ENCODE measurements at regions not wholly inside any gene's neighbourhood (a gene's known extent, or its start where the extent isn't known, plus 50 kb on each side); places are given as distances from the start of the nearest gene placed in this dataset.
A peak's percentile ranks its signal among the peaks of the same experiment; 100 is the strongest.
"Not testable (repeated sequence)": the region's sequence is repeated elsewhere in the genome, so short reads cannot be mapped to it uniquely, and the experiment has no call there.

DNA sequence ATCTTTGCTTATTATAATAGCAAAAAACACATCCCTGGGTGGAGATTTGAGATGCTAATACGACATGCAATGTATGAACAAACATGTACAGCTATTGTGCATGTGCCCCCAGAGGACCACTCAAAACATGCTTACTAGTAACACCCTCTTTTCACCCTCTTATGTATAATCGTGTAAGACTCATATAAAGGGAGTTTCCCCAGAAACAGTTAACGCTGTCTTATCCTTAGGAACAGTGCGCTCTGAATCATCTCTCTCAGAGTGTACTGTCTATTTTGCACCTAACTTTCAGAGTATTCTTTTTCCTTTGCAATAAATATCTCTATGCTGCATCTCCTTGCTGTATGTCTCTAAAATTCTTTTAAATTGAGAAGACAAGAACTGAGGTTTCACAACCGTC, 2604.0 kb downstream of the PCDH9 start:
- no peak for DNase-seq

GRCh38 chr13:64617231-64617630, 2612.9 kb downstream of the PCDH9 start:
- DNase-seq, result no peak

DNA sequence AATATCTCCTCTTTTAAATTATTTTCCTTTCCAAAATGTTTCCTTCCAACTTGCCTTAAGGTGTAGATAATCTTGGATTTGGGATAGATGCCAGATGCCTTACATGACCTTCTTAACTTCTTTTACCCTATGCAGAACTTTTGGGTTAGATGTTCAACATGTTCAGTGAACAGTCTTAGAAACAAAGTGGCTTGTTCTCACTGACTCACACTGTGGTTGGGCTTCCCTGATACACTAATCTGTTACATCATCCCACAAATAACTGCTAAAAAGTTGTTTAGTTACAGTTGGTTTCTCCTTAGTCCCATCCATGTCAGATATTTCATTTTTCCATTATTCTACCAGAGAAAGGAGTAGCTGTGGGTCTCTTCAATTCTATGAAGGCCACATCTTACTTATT, 2638.2 kb downstream of the PCDH9 start:
- DNase-seq, result no peak

DNA sequence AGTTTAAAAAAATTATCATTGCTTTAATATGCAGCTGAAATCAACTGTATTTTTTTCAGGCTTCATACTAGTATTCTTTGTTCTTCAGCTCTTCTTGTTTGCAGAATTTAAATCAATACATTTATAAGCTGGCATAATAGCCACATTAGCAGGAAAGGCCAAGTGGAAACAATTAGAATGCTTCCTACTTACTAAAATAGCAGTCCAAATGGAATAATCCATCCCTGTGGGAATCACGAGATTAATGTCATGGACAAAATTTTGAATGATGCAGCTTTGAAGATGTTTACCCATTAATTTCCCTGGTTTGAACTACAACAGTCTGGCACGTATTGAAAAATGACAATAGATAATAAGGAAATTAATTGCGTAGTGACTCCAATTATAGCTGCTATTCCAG, 2650.8 kb downstream of the PCDH9 start:
- no peak for DNase-seq

GRCh38 chr13:64568748-64569147, 2661.4 kb downstream of the PCDH9 start:
- DNase-seq, result no peak

DNA sequence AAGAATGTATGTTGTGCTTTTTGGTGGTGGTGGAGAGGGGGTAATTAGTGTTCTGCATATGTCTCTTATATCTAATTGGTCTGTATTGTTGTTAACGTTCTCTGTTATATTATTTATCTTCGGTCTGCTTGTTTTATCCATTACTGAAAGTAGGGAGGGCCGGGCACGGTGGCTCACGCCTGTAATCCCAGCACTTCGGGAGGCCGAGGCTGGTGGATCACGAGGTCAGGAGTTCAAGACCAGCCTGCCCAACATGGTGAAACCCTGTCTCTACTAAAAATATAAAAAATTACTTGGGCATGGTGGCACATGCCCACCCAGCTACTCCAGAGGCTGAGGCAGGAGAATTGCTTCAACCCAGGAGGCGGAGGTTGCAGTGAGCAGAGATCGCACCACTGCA, 2672.1 kb downstream of the PCDH9 start:
- DNase-seq, result not testable (repeated sequence)

DNA sequence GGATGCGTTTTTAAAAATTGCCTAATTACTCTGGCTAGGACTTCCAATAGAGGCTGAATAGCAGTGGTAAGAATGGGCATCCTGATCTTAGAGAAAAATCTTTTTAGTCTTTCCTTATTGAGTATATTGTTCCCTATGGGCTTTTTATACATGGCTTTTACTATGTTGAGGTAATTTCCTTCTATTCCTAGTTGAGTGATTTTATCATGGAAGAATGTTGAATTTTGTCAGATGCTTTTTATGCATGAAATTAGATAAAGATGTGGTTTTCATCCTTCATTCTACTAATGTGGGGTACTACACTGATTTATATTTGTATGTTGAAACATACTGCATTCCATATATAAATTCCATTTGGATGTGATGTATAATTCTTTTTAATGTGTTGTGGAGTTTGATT, 2673.8 kb downstream of the PCDH9 start:
- no peak for DNase-seq

DNA sequence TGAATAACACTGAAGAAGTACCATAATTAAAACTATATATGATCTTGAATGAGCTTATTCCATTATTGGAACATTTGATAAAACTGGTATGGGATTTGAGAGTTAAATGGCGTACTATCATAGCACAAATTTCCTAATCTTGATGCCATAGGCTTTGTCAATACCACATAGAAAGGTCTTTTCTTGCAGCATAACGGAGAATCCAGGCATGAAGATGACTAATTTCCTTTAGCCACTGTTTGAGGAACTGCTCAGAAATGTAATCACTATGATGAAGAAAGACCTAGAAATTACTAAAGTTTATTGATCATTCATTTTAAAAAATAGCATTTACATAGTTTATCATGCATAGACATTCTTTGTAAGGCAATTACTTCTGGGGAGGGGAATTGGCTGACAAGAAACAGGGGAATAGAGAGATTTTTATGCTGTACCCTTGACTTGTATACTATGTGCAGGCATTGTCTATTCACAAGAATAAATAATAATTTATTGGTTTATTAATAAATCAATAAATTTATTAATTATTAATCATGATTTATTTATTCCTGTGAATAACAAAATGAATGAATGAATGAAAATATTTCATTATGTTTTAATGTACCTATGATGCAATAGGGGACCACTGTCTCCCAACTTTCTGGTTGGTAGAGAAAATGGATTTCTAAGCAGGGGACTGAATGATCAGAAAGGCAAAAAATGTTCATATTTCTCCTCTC, 2676.6 kb downstream of the PCDH9 start:
- DNase-seq, result peak in 1 of 2 donors; percentile 39

- no peak for DNase-seq
These were observed 2678.4 kb downstream of the PCDH9 start for GRCh38 chr13:64551755-64552154.

- no peak for DNase-seq
These were observed 2683.8 kb downstream of the PCDH9 start for GRCh38 chr13:64546371-64546770.

GRCh38 chr13:64540976-64541375, 2689.2 kb downstream of the PCDH9 start:
- no peak for DNase-seq

DNA sequence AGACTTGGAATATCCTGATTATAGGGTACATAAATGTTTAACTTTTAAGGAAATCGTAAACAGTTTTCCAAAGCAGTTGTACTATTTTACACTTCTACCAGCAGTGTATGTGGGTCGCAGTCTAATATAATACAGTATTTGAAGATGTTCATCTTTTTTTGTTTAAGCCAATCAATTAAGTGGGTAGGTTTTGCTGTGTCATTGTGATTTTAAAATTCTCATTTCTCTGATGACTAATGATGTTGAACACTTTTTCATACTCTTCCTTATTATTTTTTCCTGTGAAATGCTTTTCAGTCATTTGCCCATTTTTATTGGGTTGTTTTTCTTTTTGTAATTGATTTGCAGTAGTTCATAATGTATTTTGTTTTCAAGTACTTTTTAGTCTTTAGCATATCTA, 2689.7 kb downstream of the PCDH9 start:
- DNase-seq, result no peak

- DNase-seq, result no peak
These were observed 2691.4 kb downstream of the PCDH9 start for GRCh38 chr13:64538711-64539110.

- DNase-seq, result no peak
These were observed 2695.8 kb downstream of the PCDH9 start for GRCh38 chr13:64534302-64534701.

DNA sequence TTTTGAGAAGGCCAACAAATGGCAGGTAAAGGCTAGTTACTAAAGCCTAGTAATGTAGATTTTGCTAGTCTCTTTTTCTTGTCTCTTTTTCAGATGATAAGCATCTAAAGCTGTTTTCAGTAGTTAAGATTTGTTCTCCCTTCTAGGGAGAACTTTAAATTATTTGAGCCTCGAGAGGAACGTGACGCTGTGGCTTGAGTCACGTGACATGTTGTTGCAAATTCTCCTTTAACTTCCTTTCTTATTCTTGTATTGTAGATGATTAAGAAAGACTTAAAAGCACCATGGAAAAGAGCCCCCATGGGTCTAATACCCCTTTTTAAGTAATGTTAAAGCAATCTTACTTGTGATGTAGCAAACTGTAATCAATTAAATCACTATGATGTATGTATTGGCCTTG, 2698.7 kb downstream of the PCDH9 start:
- DNase-seq, result no peak

- DNase-seq, result peak; percentile 13 to 22
These were observed 2700.2 kb downstream of the PCDH9 start for GRCh38 chr13:64529874-64530485.

DNA sequence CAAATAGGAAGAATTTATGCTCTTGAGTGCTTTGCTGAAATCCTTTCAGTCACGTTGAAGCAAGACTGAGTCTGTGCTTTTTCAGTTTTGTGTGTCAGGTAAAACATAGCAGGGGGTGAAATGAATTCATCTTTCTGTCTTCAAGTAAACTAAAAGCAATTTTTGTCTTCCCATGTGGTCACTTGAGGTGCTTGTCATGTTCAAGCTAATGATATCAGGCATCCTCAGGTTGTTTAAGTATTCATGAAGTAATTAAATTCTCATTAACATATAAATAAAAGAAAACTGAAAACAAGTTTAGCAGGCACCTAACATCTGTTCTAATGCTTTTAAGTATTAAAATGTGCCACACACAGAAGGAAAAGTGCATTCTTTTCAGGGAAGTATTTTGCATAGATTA, 2701.3 kb downstream of the PCDH9 start:
- no peak for DNase-seq

GRCh38 chr13:64527561-64527960, 2702.6 kb downstream of the PCDH9 start:
- DNase-seq, result no peak

DNA sequence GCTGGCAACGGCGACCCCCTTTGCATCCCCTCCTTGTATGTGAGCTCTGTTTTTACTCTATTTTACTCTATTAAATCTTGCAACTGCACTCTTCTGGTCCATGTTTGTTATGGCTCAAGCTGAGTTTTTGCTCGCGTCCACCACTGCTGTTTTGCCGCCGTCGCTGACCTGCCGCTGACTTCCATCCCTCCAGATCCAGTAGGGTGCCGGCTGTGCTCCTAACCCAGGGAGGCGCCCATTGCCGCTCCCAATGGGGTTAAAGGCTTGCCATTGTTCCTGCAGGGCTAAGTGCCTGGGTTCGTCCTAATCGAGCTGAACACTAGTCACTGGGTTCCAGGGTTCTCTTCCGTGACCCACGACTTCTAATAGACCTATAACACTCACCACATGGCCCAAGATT, 2704.4 kb downstream of the PCDH9 start:
- no peak for DNase-seq

- no peak for DNase-seq
These were observed 2719.4 kb downstream of the PCDH9 start for GRCh38 chr13:64510747-64511146.

DNA sequence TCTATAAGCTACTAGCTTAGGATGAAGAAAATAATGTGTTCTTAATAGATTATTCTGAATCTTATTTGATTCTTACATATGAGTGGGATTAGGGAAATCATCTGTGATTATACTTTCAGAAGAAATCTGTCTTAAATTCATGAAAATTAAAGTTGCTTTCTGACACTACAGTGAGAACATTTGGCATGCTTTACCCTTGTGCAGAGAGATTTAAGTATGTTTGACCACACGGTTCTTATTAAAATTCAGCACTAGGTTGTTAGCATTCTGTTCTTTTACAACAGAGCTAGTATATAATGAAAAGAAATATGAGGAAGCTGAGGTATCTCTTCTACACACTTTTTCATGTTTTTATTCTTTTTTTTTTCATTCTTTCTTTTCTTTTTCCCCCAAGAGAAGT, 2723.9 kb downstream of the PCDH9 start:
- no peak for DNase-seq

DNA sequence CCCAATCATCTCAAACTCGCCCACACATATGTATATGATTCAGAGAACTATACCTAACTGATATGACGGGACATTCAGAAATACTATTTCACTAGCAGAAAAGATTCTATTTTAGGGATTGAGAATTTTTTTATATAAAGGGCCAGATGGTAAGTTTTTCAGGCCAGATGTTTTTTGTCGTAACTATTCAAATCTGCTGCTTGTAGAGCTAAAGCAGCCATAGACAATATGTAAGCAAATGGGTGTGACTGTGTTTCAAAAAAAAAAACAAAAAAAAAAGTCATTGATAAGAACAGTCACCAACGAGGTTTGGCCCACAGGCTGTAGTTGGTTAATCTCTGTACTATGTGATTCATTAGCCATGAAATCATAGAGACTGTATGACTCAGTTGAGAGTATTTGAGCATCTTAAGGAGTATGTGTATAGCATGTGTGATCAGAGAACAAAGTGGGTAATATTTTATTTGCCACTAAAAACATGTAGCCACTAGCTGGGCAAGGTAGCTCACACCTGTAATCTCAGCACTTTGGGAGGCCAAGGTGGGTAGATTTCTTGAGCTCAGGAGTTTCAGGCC, 2724.7 kb downstream of the PCDH9 start:
- DNase-seq, result no peak

DNA sequence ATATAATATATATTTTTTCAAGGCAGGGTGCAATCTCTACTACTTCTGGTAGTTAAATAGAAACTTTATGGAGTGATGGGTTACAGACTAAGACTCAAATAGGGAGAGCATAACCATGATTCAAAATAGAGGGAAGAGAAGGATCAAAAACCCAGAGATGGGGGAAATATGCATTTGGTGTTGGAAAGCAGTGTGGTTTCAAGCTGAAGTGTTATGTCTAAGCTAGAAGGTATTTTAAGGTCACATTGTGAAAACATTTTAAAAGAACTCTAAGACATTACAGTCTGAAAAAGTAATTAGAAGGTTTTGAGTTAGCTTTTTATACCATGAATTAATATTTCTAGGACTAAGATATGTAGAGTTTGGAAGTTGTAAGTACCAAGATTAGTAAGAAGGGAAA, 2741.4 kb downstream of the PCDH9 start:
- no peak for DNase-seq

- DNase-seq, result no peak
These were observed 2747.8 kb downstream of the PCDH9 start for GRCh38 chr13:64482373-64482772.
